ENCODE measurements at regions not wholly inside any gene's neighbourhood (a gene's known extent, or its start where the extent isn't known, plus 50 kb on each side); places are given as distances from the start of the nearest gene placed in this dataset.

DNA sequence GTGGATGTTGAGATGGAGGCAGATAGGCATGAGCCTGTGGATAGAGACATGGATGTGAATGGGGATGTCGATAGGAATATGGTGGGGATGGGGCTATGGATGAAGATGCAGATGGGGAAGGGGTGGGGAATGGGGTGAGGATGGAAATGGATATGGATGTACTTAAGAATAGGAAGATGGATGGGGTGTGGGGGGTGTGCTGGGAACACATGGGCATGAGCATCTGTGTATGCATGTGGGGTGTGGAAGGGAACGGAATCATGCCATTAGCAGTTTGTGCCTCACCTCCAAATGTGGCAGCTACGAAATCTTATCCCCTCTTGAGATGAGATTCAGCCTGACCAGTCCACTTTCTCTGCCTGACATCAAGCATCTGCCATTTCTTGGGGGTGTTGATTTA, 359.5 kb upstream of the MGMT start:
- no peak for TF ChIP-seq EWSR1 (IDR thresholded peaks at IDR 0.05; ENCODE audit: borderline replicate concordance, low read depth, partially characterized antibody)
- no peak for TF ChIP-seq FOXP1 (CRISPR knock-in tag; IDR thresholded peaks at IDR 0.05)
- TF ChIP-seq CC2D1A (IDR thresholded peaks at IDR 0.05) = no peak
- TF ChIP-seq ZNF436 (CRISPR knock-in tag; IDR thresholded peaks at IDR 0.05) = no peak
- TF ChIP-seq KLF1 (tag; IDR thresholded peaks at IDR 0.05) = no peak
- TF ChIP-seq IFI16 (CRISPR knock-in tag; IDR thresholded peaks at IDR 0.05) = no peak
- TF ChIP-seq TAF9B (IDR thresholded peaks at IDR 0.05; ENCODE audit: partially characterized antibody) = no peak
- no peak for TF ChIP-seq ZZZ3 (IDR thresholded peaks at IDR 0.05)
- TF ChIP-seq, protein P1, sequence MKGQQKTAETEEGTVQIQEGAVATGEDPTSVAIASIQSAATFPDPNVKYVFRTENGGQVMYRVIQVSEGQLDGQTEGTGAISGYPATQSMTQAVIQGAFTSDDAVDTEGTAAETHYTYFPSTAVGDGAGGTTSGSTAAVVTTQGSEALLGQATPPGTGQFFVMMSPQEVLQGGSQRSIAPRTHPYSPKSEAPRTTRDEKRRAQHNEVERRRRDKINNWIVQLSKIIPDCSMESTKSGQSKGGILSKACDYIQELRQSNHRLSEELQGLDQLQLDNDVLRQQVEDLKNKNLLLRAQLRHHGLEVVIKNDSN (CRISPR knock-in tag; IDR thresholded peaks at IDR 0.05) = no peak
- TF ChIP-seq, protein P2, sequence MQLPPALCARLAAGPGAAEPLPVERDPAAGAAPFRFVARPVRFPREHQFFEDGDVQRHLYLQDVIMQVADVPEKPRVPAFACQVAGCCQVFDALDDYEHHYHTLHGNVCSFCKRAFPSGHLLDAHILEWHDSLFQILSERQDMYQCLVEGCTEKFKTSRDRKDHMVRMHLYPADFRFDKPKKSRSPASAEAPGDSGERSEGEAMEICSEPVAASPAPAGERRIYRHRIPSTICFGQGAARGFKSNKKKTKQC (CRISPR knock-in tag; IDR thresholded peaks at IDR 0.05) = no peak
- TF ChIP-seq, protein P3, sequence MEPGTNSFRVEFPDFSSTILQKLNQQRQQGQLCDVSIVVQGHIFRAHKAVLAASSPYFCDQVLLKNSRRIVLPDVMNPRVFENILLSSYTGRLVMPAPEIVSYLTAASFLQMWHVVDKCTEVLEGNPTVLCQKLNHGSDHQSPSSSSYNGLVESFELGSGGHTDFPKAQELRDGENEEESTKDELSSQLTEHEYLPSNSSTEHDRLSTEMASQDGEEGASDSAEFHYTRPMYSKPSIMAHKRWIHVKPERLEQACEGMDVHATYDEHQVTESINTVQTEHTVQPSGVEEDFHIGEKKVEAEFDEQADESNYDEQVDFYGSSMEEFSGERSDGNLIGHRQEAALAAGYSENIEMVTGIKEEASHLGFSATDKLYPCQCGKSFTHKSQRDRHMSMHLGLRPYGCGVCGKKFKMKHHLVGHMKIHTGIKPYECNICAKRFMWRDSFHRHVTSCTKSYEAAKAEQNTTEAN (CRISPR knock-in tag; IDR thresholded peaks at IDR 0.05) = no peak
- no peak for TF ChIP-seq ZNF695 (CRISPR knock-in tag; IDR thresholded peaks at IDR 0.05)
- TF ChIP-seq NEUROD1 (IDR thresholded peaks at IDR 0.05; ENCODE audit: borderline replicate concordance, low read depth, low read length, partially characterized antibody) = no peak
- TF ChIP-seq ZNF263 (CRISPR knock-in tag; IDR thresholded peaks at IDR 0.05; ENCODE audit: borderline replicate concordance) = no peak
- TF ChIP-seq BRD4 (IDR thresholded peaks at IDR 0.05) = no peak
- TF ChIP-seq, protein P4, sequence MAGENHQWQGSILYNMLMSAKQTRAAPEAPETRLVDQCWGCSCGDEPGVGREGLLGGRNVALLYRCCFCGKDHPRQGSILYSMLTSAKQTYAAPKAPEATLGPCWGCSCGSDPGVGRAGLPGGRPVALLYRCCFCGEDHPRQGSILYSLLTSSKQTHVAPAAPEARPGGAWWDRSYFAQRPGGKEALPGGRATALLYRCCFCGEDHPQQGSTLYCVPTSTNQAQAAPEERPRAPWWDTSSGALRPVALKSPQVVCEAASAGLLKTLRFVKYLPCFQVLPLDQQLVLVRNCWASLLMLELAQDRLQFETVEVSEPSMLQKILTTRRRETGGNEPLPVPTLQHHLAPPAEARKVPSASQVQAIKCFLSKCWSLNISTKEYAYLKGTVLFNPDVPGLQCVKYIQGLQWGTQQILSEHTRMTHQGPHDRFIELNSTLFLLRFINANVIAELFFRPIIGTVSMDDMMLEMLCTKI (IDR thresholded peaks at IDR 0.05; ENCODE audit: partially characterized antibody) = no peak
- no peak for TF ChIP-seq TCF15 (CRISPR knock-in tag; IDR thresholded peaks at IDR 0.05)
- TF ChIP-seq BMI1 (IDR thresholded peaks at IDR 0.05; ENCODE audit: low read length) = no peak
- no peak for TF ChIP-seq HDAC2 (IDR thresholded peaks at IDR 0.05)
- TF ChIP-seq ELF1 (tag; IDR thresholded peaks at IDR 0.05) = no peak
- ChIA-PET POLR2A (no interaction called here), CTCF (ENCODE audit: low intra/inter-chr PET ratio) (no interaction called here)
- intact Hi-C loops (cut with micrococcal nuclease) (no loop called here), in situ Hi-C loops (cut with MboI) (no loop called here)
- no peaks in the 10 kb centered on the region for H4K20me1 ChIP-seq (replicated peaks; ENCODE audit: control insufficient read depth, insufficient read depth, low read length)
- H3K4me3 ChIP-seq = no peak overlapping the region
- ATAC-seq (no peak), DNase-seq (ENCODE audit: extremely low read depth in 1 of 4, low spot score in 3 of 4) (no peak), FAIRE-seq (no peak)
- no TSS peak for BruUV-seq (replicated peaks)
- H3K9me3 ChIP-seq (replicated peaks; ENCODE audit: control insufficient read depth, insufficient read depth, low read depth, low read length) = no peaks in the 10 kb centered on the region
- H2AFZ ChIP-seq (ENCODE audit: low read depth, low read length) = no peak overlapping the region
- H3K27me3 ChIP-seq (ENCODE audit: control insufficient read depth in 2 of 2, insufficient read depth in 2 of 2, low read length in 2 of 2) = peaks cover 0 to 13% of the 10 kb centered on the region in 2 experiments; a peak in 2 of 5 replicates
- H3K79me2 ChIP-seq (ENCODE audit: control insufficient read depth, insufficient read depth, low read length) = no peaks in the 10 kb centered on the region
- no peaks in the 10 kb centered on the region for H3K4me1 ChIP-seq (replicated peaks in 1 of 2; ENCODE audit: control insufficient read depth in 2 of 2, insufficient read depth in 2 of 2, low read length in 2 of 2)
- H3K9me1 ChIP-seq (ENCODE audit: control insufficient read depth, insufficient read depth, low read length) = no peaks in the 10 kb centered on the region
- H3K27ac ChIP-seq (ENCODE audit: extremely low read depth, low read depth, low read length) = no peak overlapping the region
- WGBS (ENCODE audit: insufficient coverage, low coverage, missing lambda C conversion rate) = 7% methylated on average over 3 of the region's 3 CpGs
- H3K4me2 ChIP-seq (ENCODE audit: insufficient read depth, low read length) = no peak overlapping the region
- no peaks in the 10 kb centered on the region for H3K36me3 ChIP-seq (ENCODE audit: control insufficient read depth, insufficient read depth, low read length)
- H3K9ac ChIP-seq (ENCODE audit: insufficient read depth in 1 of 2, low read depth in 2 of 2, low read length in 2 of 2) = no peak overlapping the region

Measured in K562 (cell line).